GM20000 (cell line): ENCODE measurements at regions not wholly inside any gene's neighbourhood (a gene's known extent, or its start where the extent isn't known, plus 50 kb on each side); places are given as distances from the start of the nearest gene placed in this dataset.

ENCODE experiments used
- DNase-seq: peaks from one replicate; pipeline ENCODE4 v3.0.0; 2012; ENCODE audit warnings: low spot score
- CTCF ChIP-seq: IDR thresholded peaks from 2 replicates; pipeline ENCODE4 v1.5.1; 2012; ENCODE audit warnings: mild to moderate bottlenecking, control low read depth; ENCODE audit errors: extremely low read depth, missing control alignments

- DNase-seq, result no peak
- no peak for TF ChIP-seq CTCF
Measured at GRCh38 chr17:52227926-52228325, 69.4 kb upstream of the CA10 start.

GRCh38 chr17:52213451-52213850 lies 54.9 kb upstream of the CA10 start:
- no peak for DNase-seq
- no peak for TF ChIP-seq CTCF

- TF ChIP-seq CTCF, result no peak
- no peak for DNase-seq
Measured at GRCh38 chr17:52212851-52213250, 54.3 kb upstream of the CA10 start.

GRCh38 chr17:52209507-52209906 lies 51.0 kb upstream of the CA10 start:
- no peak for DNase-seq
- TF ChIP-seq CTCF, result no peak
